ENCODE measurements at regions not wholly inside any gene's neighbourhood (a gene's known extent, or its start where the extent isn't known, plus 50 kb on each side); places are given as distances from the start of the nearest gene placed in this dataset.

- no peak for TF ChIP-seq CTCF (IDR thresholded peaks at IDR 0.05; ENCODE audit: unreplicated experiment)
- Mint-ChIP-seq H3K9me3 (ENCODE audit: unreplicated experiment) (no peaks in the 10 kb centered on the region), H3K4me3 (ENCODE audit: unreplicated experiment) (no peak overlapping the region), H3K36me3 (ENCODE audit: insufficient read depth, unreplicated experiment) (peaks cover 5% of the 10 kb centered on the region), H3K27ac (ENCODE audit: low read depth, unreplicated experiment) (no peak overlapping the region), H3K4me1 (ENCODE audit: insufficient read depth, unreplicated experiment) (no peaks in the 10 kb centered on the region), H3K27me3 (ENCODE audit: insufficient read depth, unreplicated experiment) (no peaks in the 10 kb centered on the region)
- ChIA-PET POLR2A (no interaction called here), CTCF (no interaction called here)
- intact Hi-C loops (cut with micrococcal nuclease): no loop called here
- no TSS peak for BruUV-seq (replicated peaks)
- no peak for DNase-seq (ENCODE audit: unreplicated experiment)
Observed at GRCh38 chr7:113373863-113374262, 255.5 kb upstream of the SMIM30 start.

- CTCF ChIA-PET: interaction anchor here (0.8 to 0.9 kb wide), 2 partner anchors 11 to 822 kb away, joined by 3 read pairs; no protein-coding TSS in a partner anchor
- peaks cover 5% of the 10 kb centered on the region for H3K36me3 Mint-ChIP-seq (ENCODE audit: insufficient read depth, unreplicated experiment)
- intact Hi-C loops (cut with micrococcal nuclease): no loop called here
Observed at GRCh38 chr7:113371416-113372043, 253.2 kb upstream of the SMIM30 start.

GRCh38 chr7:113370910-113371309 lies 252.6 kb upstream of the SMIM30 start:
- DNase-seq (ENCODE audit: unreplicated experiment): no peak
- no peaks in the 10 kb centered on the region for H3K27me3 Mint-ChIP-seq (ENCODE audit: insufficient read depth, unreplicated experiment)
- CTCF ChIA-PET: interaction anchor here (0.8 to 0.9 kb wide), 2 partner anchors 12 to 821 kb away, joined by 3 read pairs; no protein-coding TSS in a partner anchor

More at GRCh38 chr7:113371416-113372043, 253.2 kb upstream of the SMIM30 start:
- Mint-ChIP-seq H3K4me3 (ENCODE audit: unreplicated experiment) (no peak overlapping the region), H3K27ac (ENCODE audit: low read depth, unreplicated experiment) (no peak overlapping the region), H3K9me3 (ENCODE audit: unreplicated experiment) (no peaks in the 10 kb centered on the region), H3K27me3 (ENCODE audit: insufficient read depth, unreplicated experiment) (no peaks in the 10 kb centered on the region), H3K4me1 (ENCODE audit: insufficient read depth, unreplicated experiment) (no peaks in the 10 kb centered on the region)
- DNase-seq (ENCODE audit: unreplicated experiment): no peak
- no TSS peak for BruUV-seq (replicated peaks)
- POLR2A ChIA-PET: no interaction called here
- no peak for TF ChIP-seq CTCF (IDR thresholded peaks at IDR 0.05; ENCODE audit: unreplicated experiment)

GRCh38 chr7:113368256-113368655 lies 249.9 kb upstream of the SMIM30 start:
- Mint-ChIP-seq H3K4me1 (ENCODE audit: insufficient read depth, unreplicated experiment) (no peaks in the 10 kb centered on the region), H3K27ac (ENCODE audit: low read depth, unreplicated experiment) (no peak overlapping the region), H3K36me3 (ENCODE audit: insufficient read depth, unreplicated experiment) (no peaks in the 10 kb centered on the region), H3K27me3 (ENCODE audit: insufficient read depth, unreplicated experiment) (no peaks in the 10 kb centered on the region), H3K4me3 (ENCODE audit: unreplicated experiment) (no peak overlapping the region), H3K9me3 (ENCODE audit: unreplicated experiment) (no peaks in the 10 kb centered on the region)
- TF ChIP-seq CTCF (IDR thresholded peaks at IDR 0.05; ENCODE audit: unreplicated experiment): no peak
- DNase-seq (ENCODE audit: unreplicated experiment): no peak
- ChIA-PET CTCF (no interaction called here), POLR2A (no interaction called here)
- intact Hi-C loops (cut with micrococcal nuclease): no loop called here
- BruUV-seq (replicated peaks): no TSS peak

More at GRCh38 chr7:113370910-113371309, 252.6 kb upstream of the SMIM30 start:
- intact Hi-C loops (cut with micrococcal nuclease): no loop called here
- BruUV-seq (replicated peaks): no TSS peak
- Mint-ChIP-seq H3K4me3 (ENCODE audit: unreplicated experiment) (no peak overlapping the region), H3K9me3 (ENCODE audit: unreplicated experiment) (no peaks in the 10 kb centered on the region), H3K27ac (ENCODE audit: low read depth, unreplicated experiment) (no peak overlapping the region), H3K36me3 (ENCODE audit: insufficient read depth, unreplicated experiment) (no peaks in the 10 kb centered on the region), H3K4me1 (ENCODE audit: insufficient read depth, unreplicated experiment) (no peaks in the 10 kb centered on the region)
- no peak for TF ChIP-seq CTCF (IDR thresholded peaks at IDR 0.05; ENCODE audit: unreplicated experiment)
- POLR2A ChIA-PET: no interaction called here
